Activated CD8-positive, alpha-beta memory T cell treated with anti-CD3 and anti-CD28 coated beads, Interleukin-2, amount 10 ng/mL, durations not matched to agents 7 days and 5 days (primary cell): ENCODE measurements at regions not wholly inside any gene's neighbourhood (a gene's known extent, or its start where the extent isn't known, plus 50 kb on each side); places are given as distances from the start of the nearest gene placed in this dataset.

Source experiments
- ATAC-seq: fragments of 150-1000 bp; cut with Tn5 transposase; one replicate; pipeline ENCODE4 v1.10.0; 2021; ENCODE audit warnings: moderate library complexity
- CTCF ChIA-PET: fragments of 350-600 bp; sonication (Branson Sonifier 250); formaldehyde crosslinking; loops from one replicate; lab custom pipeline; 2021; ENCODE audit warnings: antibody characterized with exemption; lab: Charles Lee
- DNase-seq: peaks from one replicate; pipeline ENCODE4 v3.0.0-alpha.2; 2020
- H3K27ac Mint-ChIP-seq: one replicate; pipeline ENCODE4 v1.8.0; 2021; ENCODE audit warnings: mild to moderate bottlenecking, mixed read lengths
- H3K27me3 Mint-ChIP-seq: one replicate; pipeline ENCODE4 v1.8.0; 2021; ENCODE audit warnings: mixed read lengths
- H3K36me3 Mint-ChIP-seq: one replicate; pipeline ENCODE4 v1.8.0; 2021; ENCODE audit warnings: mild to moderate bottlenecking, mixed read lengths
- H3K4me1 Mint-ChIP-seq: one replicate; pipeline ENCODE4 v1.8.0; 2021; ENCODE audit warnings: mixed read lengths
- H3K4me3 Mint-ChIP-seq: one replicate; pipeline ENCODE4 v1.8.0; 2021; ENCODE audit warnings: mild to moderate bottlenecking, moderate library complexity, mixed read lengths
- H3K9me3 Mint-ChIP-seq: one replicate; pipeline ENCODE4 v1.8.0; 2022; ENCODE audit warnings: low read depth, mixed read lengths

DNA sequence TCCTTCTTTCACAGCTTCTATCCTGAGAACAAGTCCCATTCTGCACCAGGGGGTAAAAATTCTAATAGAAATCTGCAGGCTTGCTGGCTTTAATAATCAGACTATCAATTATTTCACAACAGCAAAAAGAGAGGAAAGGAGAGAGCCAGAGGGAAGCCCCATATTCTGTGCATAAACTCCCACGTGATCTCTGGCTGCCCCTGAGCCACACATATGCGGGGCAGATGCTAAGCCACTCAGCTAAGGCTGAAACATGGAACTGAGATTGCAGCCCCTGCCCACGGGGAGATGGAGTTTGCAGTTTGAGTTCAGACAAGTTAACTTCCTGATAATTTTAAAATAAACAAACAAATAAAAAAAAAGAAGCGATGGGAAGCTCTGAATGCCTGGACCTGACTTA is 254.4 kb upstream of the CCDC196 start:
- peaks cover 27% of the 10 kb centered on the region for H3K27me3 Mint-ChIP-seq
- H3K36me3 Mint-ChIP-seq, result peaks cover 2% of the 10 kb centered on the region
- no peak overlapping the region for H3K4me3 Mint-ChIP-seq
- ATAC-seq (no peak), DNase-seq (no peak)
- peaks cover 3% of the 10 kb centered on the region for H3K9me3 Mint-ChIP-seq
- CTCF ChIA-PET, result no interaction called here
- peaks cover 7% of the 10 kb centered on the region for H3K4me1 Mint-ChIP-seq
- no peak overlapping the region for H3K27ac Mint-ChIP-seq

DNA sequence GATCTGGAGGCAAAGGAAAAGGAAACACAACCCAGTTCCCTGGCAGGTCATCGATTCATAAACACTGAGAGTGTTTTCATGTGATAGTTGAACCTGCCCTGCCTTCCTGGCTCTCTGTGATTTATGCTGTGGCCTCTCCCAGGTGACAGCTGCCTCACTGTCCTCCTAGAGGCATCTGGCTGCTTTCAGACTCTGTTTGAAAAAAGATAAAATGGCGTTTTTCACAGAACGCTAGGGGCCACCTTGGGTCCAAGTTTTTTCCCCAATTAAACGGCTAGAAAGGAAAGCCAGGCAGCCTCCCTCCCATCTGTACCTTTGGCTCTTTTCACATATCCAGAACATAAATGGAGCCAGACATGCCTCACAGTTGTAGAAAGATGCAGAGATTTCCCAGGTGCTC is 252.6 kb upstream of the CCDC196 start:
- CTCF ChIA-PET, result no interaction called here
- ATAC-seq (no peak), DNase-seq (no peak)
- Mint-ChIP-seq H3K27ac (no peak overlapping the region), H3K36me3 (peaks cover 2% of the 10 kb centered on the region), H3K9me3 (peaks cover 3% of the 10 kb centered on the region), H3K27me3 (peaks cover 39% of the 10 kb centered on the region), H3K4me3 (no peak overlapping the region), H3K4me1 (no peaks in the 10 kb centered on the region)

DNA sequence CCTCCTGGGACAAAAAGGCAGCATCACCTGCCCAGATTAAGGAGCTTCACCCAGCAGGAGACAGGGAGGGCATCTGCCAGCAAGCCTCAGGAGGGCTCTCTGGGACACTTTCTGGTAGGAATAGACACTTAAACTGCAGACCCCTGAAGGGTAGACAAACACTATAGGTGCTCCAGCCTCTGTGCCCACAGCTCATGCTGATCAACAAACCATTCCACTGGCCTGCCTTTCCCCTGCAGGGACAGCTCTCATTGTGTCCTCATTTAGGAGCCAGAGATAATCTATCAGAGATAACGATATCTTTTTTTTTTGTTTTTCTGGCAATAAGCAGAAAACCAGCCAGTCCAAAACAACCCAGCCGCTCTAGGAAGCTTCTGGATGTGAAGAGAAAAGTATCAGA is 251.8 kb upstream of the CCDC196 start:
- Mint-ChIP-seq H3K27me3 (peaks cover 39% of the 10 kb centered on the region), H3K4me1 (no peaks in the 10 kb centered on the region), H3K27ac (no peak overlapping the region), H3K9me3 (peaks cover 3% of the 10 kb centered on the region), H3K4me3 (no peak overlapping the region), H3K36me3 (peaks cover 2% of the 10 kb centered on the region)
- DNase-seq (no peak), ATAC-seq (no peak)
- CTCF ChIA-PET, result interaction anchor here (0.7 kb wide), 1 partner anchor 13 kb away, joined by 3 read pairs; no protein-coding TSS in a partner anchor

GRCh38 chr14:66237741-66238140 is 248.4 kb upstream of the CCDC196 start:
- no peak overlapping the region for H3K27ac Mint-ChIP-seq
- H3K4me3 Mint-ChIP-seq, result no peak overlapping the region
- peaks cover 23% of the 10 kb centered on the region for H3K27me3 Mint-ChIP-seq
- no peaks in the 10 kb centered on the region for H3K9me3 Mint-ChIP-seq
- DNase-seq (no peak), ATAC-seq (no peak)
- H3K36me3 Mint-ChIP-seq, result no peaks in the 10 kb centered on the region
- CTCF ChIA-PET, result no interaction called here
- H3K4me1 Mint-ChIP-seq, result no peaks in the 10 kb centered on the region

DNA sequence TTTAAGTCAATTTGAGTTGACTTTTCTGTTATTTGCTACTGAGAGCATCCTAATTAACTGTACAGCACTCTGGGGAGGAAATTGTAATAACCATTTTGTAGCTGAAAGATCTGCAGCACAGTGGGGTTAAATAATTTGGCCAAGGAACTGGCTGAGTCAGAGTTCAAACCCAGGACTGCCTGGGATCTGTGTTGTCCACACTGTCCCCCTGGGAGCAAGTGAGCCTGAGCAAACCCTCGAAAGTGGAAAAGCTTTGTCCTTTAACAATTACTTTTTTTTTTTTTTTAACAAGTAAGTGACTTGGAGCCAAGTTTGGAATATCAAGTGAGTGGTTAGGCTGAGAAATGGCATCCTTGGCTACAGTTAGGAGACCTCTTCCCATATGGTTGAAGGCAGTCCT is 247.2 kb upstream of the CCDC196 start:
- CTCF ChIA-PET, result no interaction called here
- Mint-ChIP-seq H3K27me3 (peaks cover 23% of the 10 kb centered on the region), H3K27ac (no peak overlapping the region), H3K4me1 (no peaks in the 10 kb centered on the region), H3K4me3 (no peak overlapping the region), H3K36me3 (no peaks in the 10 kb centered on the region), H3K9me3 (no peaks in the 10 kb centered on the region)
- ATAC-seq, result no peak
- no peak for DNase-seq

DNA sequence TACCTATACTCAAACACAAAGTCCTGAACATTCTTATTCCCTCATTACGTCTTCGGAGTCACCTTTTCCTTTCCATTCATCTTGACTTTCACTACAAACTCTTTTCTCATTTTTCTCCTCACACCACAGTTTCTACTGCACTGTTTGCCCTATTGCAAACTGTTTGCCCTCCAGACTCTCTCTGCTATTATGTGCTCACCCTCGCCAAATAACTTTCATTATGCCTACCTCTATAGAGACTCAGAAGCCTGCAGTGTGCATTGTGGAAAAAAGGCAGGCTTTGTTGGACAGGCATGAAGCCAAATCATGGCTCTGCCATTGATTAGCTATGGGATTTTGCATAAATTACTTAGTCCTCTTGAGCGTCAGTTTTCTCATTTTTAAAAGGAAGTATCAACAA is 246.6 kb upstream of the CCDC196 start:
- DNase-seq, result no peak
- Mint-ChIP-seq H3K4me1 (no peaks in the 10 kb centered on the region), H3K27me3 (peaks cover 18% of the 10 kb centered on the region), H3K27ac (no peak overlapping the region), H3K4me3 (no peak overlapping the region), H3K36me3 (no peaks in the 10 kb centered on the region), H3K9me3 (no peaks in the 10 kb centered on the region)
- CTCF ChIA-PET, result no interaction called here
- no peak for ATAC-seq

GRCh38 chr14:66240105-66240504 is 246.1 kb upstream of the CCDC196 start:
- Mint-ChIP-seq H3K27ac (no peak overlapping the region), H3K27me3 (peaks cover 18% of the 10 kb centered on the region), H3K9me3 (no peaks in the 10 kb centered on the region), H3K4me3 (no peak overlapping the region), H3K4me1 (no peaks in the 10 kb centered on the region), H3K36me3 (no peaks in the 10 kb centered on the region)
- ATAC-seq, result no peak
- DNase-seq, result no peak
- CTCF ChIA-PET, result no interaction called here

DNA sequence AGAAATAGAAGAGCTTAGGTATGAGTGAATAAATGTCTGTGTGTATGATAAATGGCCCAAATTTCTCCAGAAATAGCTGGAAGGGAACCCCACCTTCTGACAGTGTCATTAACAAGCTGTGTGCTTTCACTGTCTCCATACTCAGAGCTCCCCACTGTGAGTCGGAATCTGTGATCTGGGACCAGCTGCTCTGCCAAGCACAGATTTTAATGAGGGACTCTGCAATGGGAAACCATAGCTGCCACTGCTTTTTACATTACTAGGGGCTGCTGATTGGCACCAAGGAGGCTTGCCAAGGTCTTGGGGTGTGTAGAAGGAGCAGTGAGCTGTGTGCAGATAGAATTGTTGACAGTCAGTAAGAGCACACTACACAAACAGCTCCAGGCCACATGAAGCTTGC is 244.2 kb upstream of the CCDC196 start:
- DNase-seq (no peak), ATAC-seq (no peak)
- Mint-ChIP-seq H3K27me3 (peaks cover 12% of the 10 kb centered on the region), H3K36me3 (no peaks in the 10 kb centered on the region), H3K9me3 (no peaks in the 10 kb centered on the region), H3K27ac (no peak overlapping the region), H3K4me1 (no peaks in the 10 kb centered on the region), H3K4me3 (no peak overlapping the region)
- CTCF ChIA-PET, result no interaction called here

- CTCF ChIA-PET, result no interaction called here
- no peaks in the 10 kb centered on the region for H3K36me3 Mint-ChIP-seq
These were observed 241.3 kb upstream of the CCDC196 start for GRCh38 chr14:66244834-66245233.

GRCh38 chr14:66247662-66248193 is 238.4 kb upstream of the CCDC196 start:
- ATAC-seq (no peak), DNase-seq (no peak)
- Mint-ChIP-seq H3K36me3 (no peaks in the 10 kb centered on the region), H3K27ac (no peak overlapping the region), H3K27me3 (peaks cover 13% of the 10 kb centered on the region), H3K4me1 (no peaks in the 10 kb centered on the region), H3K4me3 (no peak overlapping the region), H3K9me3 (no peaks in the 10 kb centered on the region)
- CTCF ChIA-PET, result no interaction called here

More at GRCh38 chr14:66244834-66245233, 241.3 kb upstream of the CCDC196 start:
- H3K27me3 Mint-ChIP-seq, result peaks cover 5% of the 10 kb centered on the region
- H3K4me1 Mint-ChIP-seq, result no peaks in the 10 kb centered on the region
- no peak overlapping the region for H3K27ac Mint-ChIP-seq
- DNase-seq, result no peak
- H3K9me3 Mint-ChIP-seq, result no peaks in the 10 kb centered on the region
- no peak for ATAC-seq
- H3K4me3 Mint-ChIP-seq, result no peak overlapping the region

DNA sequence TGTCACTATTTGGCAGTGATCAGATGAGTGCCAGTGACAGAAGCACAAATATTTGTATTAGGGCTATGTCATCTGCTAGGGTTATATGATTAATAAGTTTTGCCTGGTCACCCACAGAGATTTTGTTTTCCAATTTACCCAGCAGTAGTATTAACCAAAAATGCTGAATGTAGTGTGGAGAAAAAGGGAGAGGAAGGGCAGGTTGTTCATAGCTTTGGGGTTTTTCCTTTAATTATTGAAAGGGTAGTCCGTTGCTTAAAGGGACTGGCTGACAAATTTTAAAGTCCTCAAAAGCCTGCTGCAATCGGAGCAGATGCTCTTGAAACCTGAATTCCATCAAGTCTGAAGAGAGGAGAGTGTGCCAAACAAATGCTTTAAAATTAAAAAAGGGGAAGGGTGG is 237.9 kb upstream of the CCDC196 start:
- no peaks in the 10 kb centered on the region for H3K4me1 Mint-ChIP-seq
- no peaks in the 10 kb centered on the region for H3K9me3 Mint-ChIP-seq
- no peaks in the 10 kb centered on the region for H3K36me3 Mint-ChIP-seq
- no peak overlapping the region for H3K4me3 Mint-ChIP-seq
- CTCF ChIA-PET, result no interaction called here
- DNase-seq (no peak), ATAC-seq (no peak)
- H3K27me3 Mint-ChIP-seq, result peaks cover 13% of the 10 kb centered on the region
- no peak overlapping the region for H3K27ac Mint-ChIP-seq

DNA sequence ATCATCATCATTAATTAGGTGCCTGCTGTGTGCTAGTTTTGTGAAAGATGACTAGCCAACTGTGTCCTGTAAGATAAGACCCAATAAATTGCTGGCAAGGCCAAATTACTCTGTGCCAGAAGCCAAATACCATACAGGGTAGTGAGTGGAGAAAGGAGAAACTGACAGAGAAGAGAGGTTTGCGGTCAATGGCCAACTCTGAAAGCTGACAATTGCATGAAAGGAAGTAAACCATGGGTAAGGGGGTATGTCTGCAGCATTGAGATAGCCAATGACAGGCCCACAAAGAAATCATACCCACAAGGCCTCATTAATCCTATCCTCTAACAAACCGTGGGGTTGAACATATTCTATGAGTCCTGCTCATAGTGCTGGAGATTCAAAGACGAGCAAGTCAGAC is 236.6 kb upstream of the CCDC196 start:
- ATAC-seq, result no peak
- H3K4me1 Mint-ChIP-seq, result no peaks in the 10 kb centered on the region
- CTCF ChIA-PET, result no interaction called here

DNA sequence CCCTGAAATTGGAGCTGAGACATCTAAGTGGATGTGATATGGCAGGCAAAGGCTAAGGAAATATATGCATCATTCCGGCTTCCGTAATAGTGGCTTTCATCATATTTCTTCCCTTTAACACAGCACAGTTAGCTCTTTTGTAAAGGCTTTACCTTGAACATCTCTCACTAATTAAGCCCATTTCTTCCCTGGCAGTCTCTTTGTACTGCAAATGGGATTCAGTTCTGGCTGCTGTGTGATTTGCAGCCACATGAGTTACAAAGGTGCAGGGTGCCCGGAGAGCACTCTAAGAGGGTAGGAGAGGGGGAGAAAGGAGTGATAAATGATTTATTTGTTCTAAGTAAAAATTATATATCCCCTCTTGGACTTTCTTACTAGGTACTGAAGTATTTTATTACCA is 232.1 kb upstream of the CCDC196 start:
- Mint-ChIP-seq H3K27ac (no peak overlapping the region), H3K9me3 (no peaks in the 10 kb centered on the region), H3K27me3 (peaks cover 15% of the 10 kb centered on the region), H3K4me3 (no peak overlapping the region), H3K4me1 (no peaks in the 10 kb centered on the region), H3K36me3 (no peaks in the 10 kb centered on the region)
- CTCF ChIA-PET, result no interaction called here
- DNase-seq (no peak), ATAC-seq (no peak)

More for the DNA sequence above, 236.6 kb upstream of the CCDC196 start:
- DNase-seq, result no peak
- Mint-ChIP-seq H3K27me3 (peaks cover 13% of the 10 kb centered on the region), H3K9me3 (no peaks in the 10 kb centered on the region), H3K36me3 (no peaks in the 10 kb centered on the region), H3K4me3 (no peak overlapping the region), H3K27ac (no peak overlapping the region)

DNA sequence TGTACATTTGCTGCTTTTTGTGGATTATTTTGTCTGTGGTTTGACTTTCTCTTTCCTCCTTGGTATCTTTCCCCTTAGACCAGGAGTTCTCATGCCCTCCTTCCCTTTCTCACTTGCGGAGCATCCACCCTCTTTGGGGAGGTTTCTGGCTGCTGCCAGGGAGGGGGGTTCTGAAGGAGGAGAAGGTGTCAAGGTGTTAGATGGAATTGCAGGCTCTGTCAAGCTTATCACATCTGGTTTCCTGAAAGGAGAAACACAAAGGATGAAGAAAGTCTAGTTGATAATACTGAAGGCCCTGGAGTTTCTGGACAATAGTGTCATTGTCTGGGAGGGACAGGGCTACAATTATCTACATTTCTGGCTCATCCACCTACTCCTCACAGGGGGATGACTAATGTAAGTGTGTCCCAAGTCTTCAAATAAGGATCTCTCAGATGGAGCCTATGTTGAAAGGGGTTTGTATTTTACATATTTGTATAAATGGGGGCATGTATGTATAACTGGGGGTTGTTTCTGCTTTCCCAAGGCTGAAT is 217.3 kb upstream of the CCDC196 start:
- H3K27ac Mint-ChIP-seq, result no peak overlapping the region
- no peaks in the 10 kb centered on the region for H3K4me1 Mint-ChIP-seq
- no peaks in the 10 kb centered on the region for H3K36me3 Mint-ChIP-seq
- ATAC-seq (no peak), DNase-seq (no peak)
- no peaks in the 10 kb centered on the region for H3K9me3 Mint-ChIP-seq
- no peak overlapping the region for H3K4me3 Mint-ChIP-seq
- H3K27me3 Mint-ChIP-seq, result peaks cover 2% of the 10 kb centered on the region
- CTCF ChIA-PET, result no interaction called here

GRCh38 chr14:66272221-66272620 is 213.9 kb upstream of the CCDC196 start:
- no peak for DNase-seq
- Mint-ChIP-seq H3K27me3 (no peaks in the 10 kb centered on the region), H3K36me3 (no peaks in the 10 kb centered on the region), H3K4me3 (no peak overlapping the region), H3K27ac (no peak overlapping the region), H3K9me3 (no peaks in the 10 kb centered on the region), H3K4me1 (no peaks in the 10 kb centered on the region)
- ATAC-seq, result no peak
- CTCF ChIA-PET, result no interaction called here
